Chondrocyte (in vitro differentiated cells): ENCODE measurements at regions not wholly inside any gene's neighbourhood (a gene's known extent, or its start where the extent isn't known, plus 50 kb on each side); places are given as distances from the start of the nearest gene placed in this dataset.
"Not testable (repeated sequence)": the region's sequence is repeated elsewhere in the genome, so short reads cannot be mapped to it uniquely, and the experiment has no call there.

Experiments used
- DNase-seq: peaks from one replicate; pipeline ENCODE4 v3.0.0; 2021; ENCODE audit warnings: mixed read lengths, low spot score
- H3K27ac Mint-ChIP-seq: one replicate; pipeline ENCODE4 v1.8.0; 2021; ENCODE audit warnings: mild to moderate bottlenecking, moderate library complexity, mixed read lengths; ENCODE audit not compliant: unreplicated experiment
- H3K27me3 Mint-ChIP-seq: 2 replicates; pipeline ENCODE4 v1.8.0; 2021; ENCODE audit warnings: low read depth, mixed read lengths
- H3K36me3 Mint-ChIP-seq: 2 replicates; pipeline ENCODE4 v1.8.0; 2021; ENCODE audit warnings: low read depth, mixed read lengths
- H3K4me1 Mint-ChIP-seq: 2 replicates; pipeline ENCODE4 v1.8.0; 2021; ENCODE audit warnings: low read depth, mild to moderate bottlenecking, mixed read lengths
- H3K4me3 Mint-ChIP-seq: one replicate; pipeline ENCODE4 v1.8.0; 2021; ENCODE audit warnings: mild to moderate bottlenecking, moderate library complexity, mixed read lengths; ENCODE audit not compliant: unreplicated experiment
- H3K9me3 Mint-ChIP-seq: 2 replicates; pipeline ENCODE4 v1.8.0; 2021; ENCODE audit warnings: low read depth, mixed read lengths
- TF ChIP-seq, protein P1 (sequence below): fragments of 200-600 bp; sonication (generic); IDR thresholded peaks from 2 replicates; pipeline ENCODE4 v1.5.0; 2021; ENCODE audit warnings: antibody characterized with exemption, mild to moderate bottlenecking, moderate library complexity

DNA sequence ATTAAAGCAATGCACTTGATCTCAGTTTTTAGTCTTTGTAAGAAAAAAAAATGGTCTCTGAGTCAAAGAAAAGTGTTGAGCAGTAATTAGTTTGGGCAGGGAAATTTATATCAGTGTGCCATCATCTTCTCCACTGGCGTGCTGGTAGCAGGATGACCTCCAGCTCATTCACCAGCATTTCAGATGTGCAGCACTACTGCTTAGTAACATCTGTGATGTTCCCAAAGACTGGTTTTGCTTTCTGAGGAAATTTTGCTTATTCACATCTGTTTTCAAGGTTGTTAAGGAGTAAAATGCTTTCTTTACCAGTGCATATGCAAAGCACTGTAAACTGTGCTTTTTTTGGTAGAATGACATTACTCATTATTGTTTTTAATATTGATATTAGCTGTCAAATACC, 540.4 kb downstream of the TRAM1L1 start:
- H3K27me3 Mint-ChIP-seq: peaks cover 11% of the 10 kb centered on the region
- no peak overlapping the region for H3K4me3 Mint-ChIP-seq
- no peak overlapping the region for H3K27ac Mint-ChIP-seq
- no peaks in the 10 kb centered on the region for H3K4me1 Mint-ChIP-seq
- no peaks in the 10 kb centered on the region for H3K36me3 Mint-ChIP-seq
- no peak for DNase-seq
- H3K9me3 Mint-ChIP-seq: no peaks in the 10 kb centered on the region
- TF ChIP-seq, protein P1, sequence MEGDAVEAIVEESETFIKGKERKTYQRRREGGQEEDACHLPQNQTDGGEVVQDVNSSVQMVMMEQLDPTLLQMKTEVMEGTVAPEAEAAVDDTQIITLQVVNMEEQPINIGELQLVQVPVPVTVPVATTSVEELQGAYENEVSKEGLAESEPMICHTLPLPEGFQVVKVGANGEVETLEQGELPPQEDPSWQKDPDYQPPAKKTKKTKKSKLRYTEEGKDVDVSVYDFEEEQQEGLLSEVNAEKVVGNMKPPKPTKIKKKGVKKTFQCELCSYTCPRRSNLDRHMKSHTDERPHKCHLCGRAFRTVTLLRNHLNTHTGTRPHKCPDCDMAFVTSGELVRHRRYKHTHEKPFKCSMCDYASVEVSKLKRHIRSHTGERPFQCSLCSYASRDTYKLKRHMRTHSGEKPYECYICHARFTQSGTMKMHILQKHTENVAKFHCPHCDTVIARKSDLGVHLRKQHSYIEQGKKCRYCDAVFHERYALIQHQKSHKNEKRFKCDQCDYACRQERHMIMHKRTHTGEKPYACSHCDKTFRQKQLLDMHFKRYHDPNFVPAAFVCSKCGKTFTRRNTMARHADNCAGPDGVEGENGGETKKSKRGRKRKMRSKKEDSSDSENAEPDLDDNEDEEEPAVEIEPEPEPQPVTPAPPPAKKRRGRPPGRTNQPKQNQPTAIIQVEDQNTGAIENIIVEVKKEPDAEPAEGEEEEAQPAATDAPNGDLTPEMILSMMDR: no peak

DNA sequence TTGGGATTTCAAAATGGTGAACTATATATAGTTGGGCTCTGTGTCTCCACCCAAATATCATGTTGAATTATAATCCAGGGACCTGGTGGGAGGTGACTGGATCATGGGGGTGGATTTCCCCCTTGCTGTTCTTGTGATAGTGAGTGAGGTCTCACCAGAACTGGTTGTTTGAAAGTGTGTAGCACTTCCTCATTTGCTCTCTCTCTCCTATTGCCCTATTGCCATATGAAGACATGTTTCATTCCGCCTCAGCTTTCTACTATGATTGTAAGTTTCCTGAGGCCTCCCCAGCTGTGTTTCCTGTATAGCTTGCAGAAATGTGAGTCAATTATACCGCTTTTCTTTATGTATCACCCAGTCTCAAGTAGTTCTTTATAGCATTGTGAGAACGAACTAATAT, 545.6 kb downstream of the TRAM1L1 start:
- Mint-ChIP-seq H3K4me3 (no peak overlapping the region), H3K4me1 (no peaks in the 10 kb centered on the region), H3K27me3 (peaks cover 2% of the 10 kb centered on the region), H3K27ac (no peak overlapping the region), H3K36me3 (no peaks in the 10 kb centered on the region), H3K9me3 (no peaks in the 10 kb centered on the region)
- DNase-seq: no peak
- TF ChIP-seq, protein P1: no peak

DNA sequence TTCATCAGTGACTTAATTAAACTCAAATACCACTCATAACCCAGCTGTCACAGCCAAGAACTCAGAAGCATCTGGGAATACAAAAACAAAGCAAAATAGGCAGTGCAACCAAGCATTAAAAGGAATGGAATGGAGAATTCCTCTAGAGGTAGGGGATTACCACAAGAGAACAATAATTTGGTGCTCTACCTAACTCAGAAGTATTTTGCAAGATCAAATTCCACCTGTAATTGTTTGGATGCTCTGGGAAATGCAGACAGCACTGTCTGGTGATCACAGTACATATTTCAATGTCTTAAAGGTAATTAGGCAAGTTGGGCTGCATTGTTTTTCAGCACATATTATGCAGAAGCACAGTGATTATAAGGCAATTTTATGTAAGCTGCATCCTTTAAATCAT, 547.5 kb downstream of the TRAM1L1 start:
- DNase-seq: no peak

DNA sequence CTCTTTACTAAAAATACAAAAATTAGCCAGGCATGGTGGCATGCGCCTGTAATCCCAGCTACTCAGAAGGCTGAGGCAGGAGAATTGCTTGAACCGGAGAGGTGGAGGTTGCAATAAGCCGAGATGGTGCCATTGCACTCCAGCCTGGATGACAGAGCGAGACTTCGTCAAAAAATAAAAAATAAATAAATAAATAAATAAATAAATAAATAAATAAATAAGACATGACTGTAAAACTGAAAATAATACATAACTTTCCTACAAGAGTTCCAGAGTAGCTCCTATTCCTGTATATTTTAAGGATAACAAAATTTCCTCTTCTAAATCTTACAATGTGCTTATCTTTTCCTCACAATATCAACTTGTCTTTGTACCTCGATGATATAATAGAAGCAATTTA, 549.4 kb downstream of the TRAM1L1 start:
- DNase-seq: not testable (repeated sequence)

More for the DNA sequence above, 547.5 kb downstream of the TRAM1L1 start:
- Mint-ChIP-seq H3K4me3 (no peak overlapping the region), H3K27ac (no peak overlapping the region), H3K4me1 (no peaks in the 10 kb centered on the region), H3K36me3 (no peaks in the 10 kb centered on the region), H3K27me3 (peaks cover 2% of the 10 kb centered on the region), H3K9me3 (no peaks in the 10 kb centered on the region)
- TF ChIP-seq, protein P1: no peak

DNA sequence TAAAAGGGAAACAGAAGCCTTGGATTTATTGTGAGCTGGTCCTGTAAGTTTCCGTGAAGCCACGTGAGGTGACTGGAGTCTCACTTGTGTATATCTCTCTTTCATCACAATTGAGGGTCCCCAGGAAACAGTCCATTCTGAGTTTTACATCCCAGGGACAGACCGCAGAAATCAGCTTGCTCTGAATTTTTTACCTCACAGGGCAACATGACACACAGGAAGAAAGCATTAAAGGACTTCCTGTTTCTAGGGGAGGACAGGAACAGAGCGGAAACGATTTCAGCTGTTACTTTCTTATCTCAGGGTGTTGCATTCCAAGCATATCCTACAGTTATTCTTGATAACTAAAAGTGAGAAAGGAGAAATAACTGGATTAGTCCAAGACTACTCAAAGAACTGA, 553.5 kb downstream of the TRAM1L1 start:
- Mint-ChIP-seq H3K36me3 (no peaks in the 10 kb centered on the region), H3K9me3 (no peaks in the 10 kb centered on the region), H3K4me3 (no peak overlapping the region), H3K27ac (no peak overlapping the region), H3K27me3 (no peaks in the 10 kb centered on the region), H3K4me1 (no peaks in the 10 kb centered on the region)
- DNase-seq: no peak
- TF ChIP-seq, protein P1: no peak

More for the DNA sequence above, 549.4 kb downstream of the TRAM1L1 start:
- not testable (repeated sequence) for H3K4me3 Mint-ChIP-seq, H3K27ac Mint-ChIP-seq, H3K27me3 Mint-ChIP-seq, H3K36me3 Mint-ChIP-seq, H3K4me1 Mint-ChIP-seq, H3K9me3 Mint-ChIP-seq

DNA sequence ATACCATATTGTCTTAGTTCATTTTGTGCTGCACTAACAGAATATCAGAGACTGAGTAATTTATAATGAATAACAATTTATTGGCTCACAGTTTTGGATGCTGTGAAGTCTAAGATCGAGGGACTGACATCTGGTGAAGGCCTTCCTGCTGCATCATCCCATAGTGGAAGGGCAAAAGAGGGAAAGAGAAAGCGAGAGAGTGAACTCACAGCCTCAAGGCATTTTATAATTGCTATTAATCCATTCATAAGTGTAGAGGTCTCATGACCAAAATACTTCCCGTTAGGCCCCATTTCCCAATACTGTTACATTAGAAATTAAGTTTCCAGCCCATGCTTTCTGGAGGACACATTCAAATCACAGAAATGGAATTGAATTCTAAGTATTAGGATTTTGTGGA, 554.4 kb downstream of the TRAM1L1 start:
- Mint-ChIP-seq H3K27me3 (no peaks in the 10 kb centered on the region), H3K36me3 (no peaks in the 10 kb centered on the region), H3K4me1 (no peaks in the 10 kb centered on the region), H3K4me3 (no peak overlapping the region), H3K27ac (no peak overlapping the region), H3K9me3 (no peaks in the 10 kb centered on the region)
- DNase-seq: no peak
- TF ChIP-seq, protein P1: no peak
